SK-N-MC (cell line): ENCODE measurements at regions not wholly inside any gene's neighbourhood (a gene's known extent, or its start where the extent isn't known, plus 50 kb on each side); places are given as distances from the start of the nearest gene placed in this dataset.

Source experiments
- EZH2 ChIP-seq: fragments of 200-600 bp; sonication (generic); IDR thresholded peaks from one replicate; pipeline ENCODE4 v1.6.1; 2017; ENCODE audit warnings: antibody characterized with exemption
- POLR2AphosphoS5 ChIP-seq: IDR thresholded peaks from 2 replicates; pipeline ENCODE4 v1.6.1; 2012; ENCODE audit warnings: mild to moderate bottlenecking, low read depth, low read length, borderline replicate concordance

DNA sequence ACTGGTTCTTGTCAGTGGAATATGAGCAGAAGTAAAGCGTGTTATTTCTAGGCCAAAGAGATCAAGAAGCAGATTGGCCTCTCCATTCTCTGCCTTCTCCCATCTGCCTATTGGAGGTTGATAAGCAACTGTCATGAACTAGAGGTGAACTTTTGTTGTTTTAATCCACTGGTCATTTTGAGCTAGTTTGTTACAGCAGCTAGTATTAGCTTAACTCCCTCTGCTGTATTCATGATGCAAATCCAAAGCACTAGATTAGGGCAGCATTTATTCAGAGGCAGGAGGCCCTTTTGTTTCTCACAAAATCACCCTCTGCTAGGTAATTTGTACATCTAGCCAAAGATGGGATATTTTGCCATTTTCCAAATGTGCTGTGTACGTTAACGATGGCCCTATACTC is 97.3 kb upstream of the DPT start:
- no peak for TF ChIP-seq POLR2AphosphoS5
- TF ChIP-seq EZH2 = no peak
